Endothelial cell (in vitro differentiated cells): ENCODE measurements at regions not wholly inside any gene's neighbourhood (a gene's known extent, or its start where the extent isn't known, plus 50 kb on each side); places are given as distances from the start of the nearest gene placed in this dataset.
A peak's percentile ranks its signal among the peaks of the same experiment; 100 is the strongest.

Source experiments
- DNase-seq: peaks from one replicate; pipeline ENCODE4 v3.0.0; 2021; ENCODE audit warnings: low spot score
- H3K27ac Mint-ChIP-seq: one replicate; pipeline ENCODE4 v1.8.0; 2021; ENCODE audit warnings: mixed read lengths, inconsistent platforms; ENCODE audit not compliant: unreplicated experiment
- H3K27me3 Mint-ChIP-seq: one replicate; pipeline ENCODE4 v1.8.0; 2021; ENCODE audit warnings: mild to moderate bottlenecking, moderate library complexity, mixed read lengths, inconsistent platforms; ENCODE audit not compliant: unreplicated experiment
- H3K36me3 Mint-ChIP-seq: one replicate; pipeline ENCODE4 v1.8.0; 2021; ENCODE audit warnings: mild to moderate bottlenecking, low read depth, mixed read lengths, inconsistent platforms; ENCODE audit not compliant: unreplicated experiment
- H3K4me1 Mint-ChIP-seq: one replicate; pipeline ENCODE4 v1.8.0; 2021; ENCODE audit warnings: mild to moderate bottlenecking, mixed read lengths, inconsistent platforms; ENCODE audit not compliant: unreplicated experiment
- H3K4me3 Mint-ChIP-seq: one replicate; pipeline ENCODE4 v1.8.0; 2021; ENCODE audit warnings: mild to moderate bottlenecking, mixed read lengths, inconsistent platforms; ENCODE audit not compliant: unreplicated experiment
- H3K9me3 Mint-ChIP-seq: one replicate; pipeline ENCODE4 v1.8.0; 2021; ENCODE audit warnings: mixed read lengths, inconsistent platforms; ENCODE audit not compliant: unreplicated experiment
- CTCF ChIP-seq: fragments of 200-600 bp; sonication (generic); IDR thresholded peaks from one replicate; pipeline ENCODE4 v1.5.0; 2021; ENCODE audit warnings: antibody characterized with exemption; ENCODE audit not compliant: unreplicated experiment

DNA sequence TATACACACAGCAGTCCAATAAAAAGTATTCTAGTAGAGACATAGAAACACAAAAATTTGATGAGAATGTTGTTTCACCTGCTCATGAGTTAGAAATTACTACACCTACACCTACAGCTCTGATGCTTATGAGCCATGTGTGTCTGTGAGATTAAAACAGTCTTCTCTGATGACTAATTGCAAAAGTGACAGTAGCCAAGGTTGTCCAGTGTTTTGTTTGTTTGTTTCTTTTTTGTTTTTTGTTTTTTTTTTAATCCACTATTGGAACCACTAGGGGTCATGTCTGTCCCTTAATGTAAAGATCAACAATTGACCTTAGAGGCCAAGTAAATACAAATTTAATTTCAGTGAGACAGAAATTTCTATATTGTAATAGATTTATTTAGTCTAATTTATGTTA, 423.1 kb downstream of the TEX13C start:
- no peak overlapping the region for H3K27ac Mint-ChIP-seq
- no peaks in the 10 kb centered on the region for H3K27me3 Mint-ChIP-seq
- DNase-seq, result no peak
- H3K36me3 Mint-ChIP-seq, result no peaks in the 10 kb centered on the region
- no peaks in the 10 kb centered on the region for H3K4me1 Mint-ChIP-seq
- TF ChIP-seq CTCF, result no peak
- H3K9me3 Mint-ChIP-seq, result no peaks in the 10 kb centered on the region
- H3K4me3 Mint-ChIP-seq, result no peak overlapping the region

DNA sequence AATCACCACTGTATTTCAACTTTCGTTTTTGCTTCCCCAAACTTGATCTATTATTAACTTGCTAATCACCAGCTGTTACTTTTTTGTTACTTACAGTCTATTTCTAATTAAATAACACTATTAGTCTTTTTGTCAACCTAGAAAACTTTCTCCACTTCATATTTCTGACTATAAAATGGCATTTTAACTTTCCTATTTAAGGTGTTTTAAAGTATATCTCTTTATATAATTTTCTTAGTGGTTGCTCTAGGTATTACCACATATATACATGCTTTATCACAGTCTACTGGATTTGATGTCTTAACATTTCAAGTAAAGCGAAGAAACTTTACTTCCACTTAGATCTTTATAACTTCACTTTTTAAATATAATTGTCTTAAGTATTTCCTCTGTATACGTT, 421.2 kb downstream of the DCAF12L2 start:
- Mint-ChIP-seq H3K9me3 (no peaks in the 10 kb centered on the region), H3K4me1 (no peaks in the 10 kb centered on the region), H3K4me3 (no peak overlapping the region), H3K27ac (no peak overlapping the region), H3K36me3 (no peaks in the 10 kb centered on the region), H3K27me3 (no peaks in the 10 kb centered on the region)
- TF ChIP-seq CTCF, result peak; percentile 39
- no peak for DNase-seq

- DNase-seq, result no peak
- H3K4me1 Mint-ChIP-seq, result no peaks in the 10 kb centered on the region
- no peak for TF ChIP-seq CTCF
- H3K9me3 Mint-ChIP-seq, result no peaks in the 10 kb centered on the region
- no peaks in the 10 kb centered on the region for H3K27me3 Mint-ChIP-seq
- H3K4me3 Mint-ChIP-seq, result no peak overlapping the region
- H3K27ac Mint-ChIP-seq, result no peak overlapping the region
- H3K36me3 Mint-ChIP-seq, result no peaks in the 10 kb centered on the region
These were observed 408.1 kb downstream of the DCAF12L2 start for GRCh38 chrX:125757794-125758564.

GRCh38 chrX:125758819-125759218, 407.3 kb downstream of the DCAF12L2 start:
- Mint-ChIP-seq H3K9me3 (no peaks in the 10 kb centered on the region), H3K4me3 (no peak overlapping the region), H3K27ac (no peak overlapping the region), H3K36me3 (no peaks in the 10 kb centered on the region), H3K4me1 (no peaks in the 10 kb centered on the region), H3K27me3 (no peaks in the 10 kb centered on the region)
- no peak for DNase-seq
- TF ChIP-seq CTCF, result no peak

DNA sequence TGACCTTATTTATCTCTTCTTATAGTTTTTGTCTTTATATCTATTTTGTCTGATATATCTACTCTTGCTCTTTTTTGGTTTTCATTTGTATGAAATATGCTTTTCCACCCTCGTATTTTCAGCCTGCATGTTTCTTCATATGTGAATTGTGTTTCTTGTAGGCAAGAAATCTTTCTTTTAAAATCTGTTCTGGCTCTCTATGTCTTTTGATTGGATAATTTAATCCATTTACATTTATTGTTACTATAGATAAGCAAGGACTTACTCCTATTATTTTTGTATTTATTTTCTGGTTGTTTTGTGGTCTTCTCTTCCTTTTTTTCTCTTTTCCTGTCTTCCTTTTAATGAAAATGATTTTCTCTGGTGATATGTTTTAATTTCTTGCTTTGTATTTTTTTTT, 403.1 kb downstream of the DCAF12L2 start:
- no peaks in the 10 kb centered on the region for H3K4me1 Mint-ChIP-seq
- no peak for TF ChIP-seq CTCF
- H3K9me3 Mint-ChIP-seq, result no peaks in the 10 kb centered on the region
- no peak for DNase-seq
- H3K27me3 Mint-ChIP-seq, result no peaks in the 10 kb centered on the region
- no peak overlapping the region for H3K27ac Mint-ChIP-seq
- H3K4me3 Mint-ChIP-seq, result no peak overlapping the region
- no peaks in the 10 kb centered on the region for H3K36me3 Mint-ChIP-seq
